Sigmoid colon (tissue), 4 donors: ENCODE measurements at regions not wholly inside any gene's neighbourhood (a gene's known extent, or its start where the extent isn't known, plus 50 kb on each side); places are given as distances from the start of the nearest gene placed in this dataset.

Source experiments
- EP300 ChIP-seq, 4 donors: sonication (generic); formaldehyde crosslinking; IDR thresholded peaks; one replicate each; pipeline ENCODE4 v1.6.1; 2017; ENCODE audit warnings: antibody characterized with exemption in 4 of 4
- POLR2A ChIP-seq, 2 donors: fragments of 450-650 bp; IDR thresholded peaks; one replicate each; pipeline ENCODE4 v1.6.1; 2016; ENCODE audit warnings: antibody characterized with exemption in 2 of 2, mild to moderate bottlenecking in 2 of 2, moderate library complexity in 2 of 2
- POLR2AphosphoS5 ChIP-seq, 4 donors: sonication (generic); formaldehyde crosslinking; IDR thresholded peaks; one replicate each; pipeline ENCODE4 v1.6.1; 2017; ENCODE audit warnings: antibody characterized with exemption in 4 of 4
- TF ChIP-seq, protein P1 (sequence below), 4 experiments: fragments of 450-650 bp in 3 of 4; fragments of 200-600 bp in 1 of 4; IDR thresholded peaks; one replicate each; pipeline ENCODE4 v1.5.1; 2016 to 2019; ENCODE audit warnings: antibody characterized with exemption in 4 of 4, mild to moderate bottlenecking in 3 of 4, moderate library complexity in 2 of 4

DNA sequence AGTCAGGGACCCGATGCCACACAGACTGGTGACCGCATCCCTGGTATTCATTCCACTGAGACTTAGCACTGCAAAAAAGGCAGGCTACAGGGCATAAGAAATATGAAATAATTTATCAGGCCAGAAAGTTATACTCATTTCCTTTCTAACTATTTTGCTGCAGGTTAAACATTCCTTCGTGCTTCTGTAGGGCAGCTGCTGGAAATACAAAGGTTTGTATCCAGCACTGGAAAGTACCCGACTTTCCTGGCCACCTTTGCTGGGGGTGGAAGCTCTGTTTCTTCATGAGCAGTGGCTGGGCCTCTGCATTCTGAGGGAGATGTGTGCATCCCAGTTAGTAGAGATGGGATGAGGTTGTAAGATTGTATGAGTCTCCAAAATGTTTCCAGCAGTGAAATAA lies 478.6 kb upstream of the WWC1 start:
- TF ChIP-seq, protein P1, sequence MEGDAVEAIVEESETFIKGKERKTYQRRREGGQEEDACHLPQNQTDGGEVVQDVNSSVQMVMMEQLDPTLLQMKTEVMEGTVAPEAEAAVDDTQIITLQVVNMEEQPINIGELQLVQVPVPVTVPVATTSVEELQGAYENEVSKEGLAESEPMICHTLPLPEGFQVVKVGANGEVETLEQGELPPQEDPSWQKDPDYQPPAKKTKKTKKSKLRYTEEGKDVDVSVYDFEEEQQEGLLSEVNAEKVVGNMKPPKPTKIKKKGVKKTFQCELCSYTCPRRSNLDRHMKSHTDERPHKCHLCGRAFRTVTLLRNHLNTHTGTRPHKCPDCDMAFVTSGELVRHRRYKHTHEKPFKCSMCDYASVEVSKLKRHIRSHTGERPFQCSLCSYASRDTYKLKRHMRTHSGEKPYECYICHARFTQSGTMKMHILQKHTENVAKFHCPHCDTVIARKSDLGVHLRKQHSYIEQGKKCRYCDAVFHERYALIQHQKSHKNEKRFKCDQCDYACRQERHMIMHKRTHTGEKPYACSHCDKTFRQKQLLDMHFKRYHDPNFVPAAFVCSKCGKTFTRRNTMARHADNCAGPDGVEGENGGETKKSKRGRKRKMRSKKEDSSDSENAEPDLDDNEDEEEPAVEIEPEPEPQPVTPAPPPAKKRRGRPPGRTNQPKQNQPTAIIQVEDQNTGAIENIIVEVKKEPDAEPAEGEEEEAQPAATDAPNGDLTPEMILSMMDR (IDR thresholded peaks at IDR 0.05), result no peak
- TF ChIP-seq POLR2A (IDR thresholded peaks at IDR 0.05), result no peak
- no peak for TF ChIP-seq POLR2AphosphoS5 (IDR thresholded peaks at IDR 0.05)
- no peak for TF ChIP-seq EP300 (IDR thresholded peaks at IDR 0.05)
